ENCODE measurements at regions not wholly inside any gene's neighbourhood (a gene's known extent, or its start where the extent isn't known, plus 50 kb on each side); places are given as distances from the start of the nearest gene placed in this dataset.

DNA sequence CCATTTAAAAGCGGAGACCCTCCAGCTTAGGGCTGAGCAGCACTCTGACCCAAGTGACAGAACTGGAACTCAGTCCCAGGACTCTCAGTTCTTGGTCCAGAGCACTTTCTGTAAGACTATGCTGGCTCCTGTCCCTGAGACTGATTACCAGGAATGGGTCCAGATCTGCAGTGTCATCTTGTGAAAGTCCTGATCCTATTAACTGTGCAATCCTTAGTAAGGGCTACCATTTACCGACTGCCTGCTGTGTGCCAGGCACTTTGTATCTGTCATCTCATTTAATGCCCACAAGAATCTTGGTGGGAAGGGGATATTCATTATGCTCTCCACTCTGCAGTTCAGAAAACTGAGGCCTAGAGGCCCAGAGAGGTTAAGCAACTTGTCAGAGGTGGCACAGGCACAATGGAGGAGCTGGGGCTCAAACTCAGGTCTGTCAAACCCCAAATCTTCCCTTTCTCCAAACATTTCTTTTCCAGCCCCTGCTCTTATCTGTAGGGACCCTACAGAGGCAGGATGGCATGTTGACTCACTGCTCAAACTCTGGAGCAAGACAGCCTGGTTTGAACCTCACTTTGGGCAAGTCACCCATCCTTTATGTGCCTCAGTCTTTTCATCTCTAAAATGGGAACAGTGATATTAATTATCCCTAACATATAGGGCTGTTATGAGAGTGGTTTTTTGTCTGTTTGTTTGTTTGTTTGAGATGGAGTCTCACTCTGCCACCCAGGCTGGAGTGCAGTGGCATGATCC is 57.6 kb upstream of the IFNLR1 start:
- no peak overlapping the region for H3K4me3 ChIP-seq (ENCODE audit: low read depth, low read length)
- no peak for DNase-seq (ENCODE audit: low read depth, low spot score)
- TF ChIP-seq, protein P1, sequence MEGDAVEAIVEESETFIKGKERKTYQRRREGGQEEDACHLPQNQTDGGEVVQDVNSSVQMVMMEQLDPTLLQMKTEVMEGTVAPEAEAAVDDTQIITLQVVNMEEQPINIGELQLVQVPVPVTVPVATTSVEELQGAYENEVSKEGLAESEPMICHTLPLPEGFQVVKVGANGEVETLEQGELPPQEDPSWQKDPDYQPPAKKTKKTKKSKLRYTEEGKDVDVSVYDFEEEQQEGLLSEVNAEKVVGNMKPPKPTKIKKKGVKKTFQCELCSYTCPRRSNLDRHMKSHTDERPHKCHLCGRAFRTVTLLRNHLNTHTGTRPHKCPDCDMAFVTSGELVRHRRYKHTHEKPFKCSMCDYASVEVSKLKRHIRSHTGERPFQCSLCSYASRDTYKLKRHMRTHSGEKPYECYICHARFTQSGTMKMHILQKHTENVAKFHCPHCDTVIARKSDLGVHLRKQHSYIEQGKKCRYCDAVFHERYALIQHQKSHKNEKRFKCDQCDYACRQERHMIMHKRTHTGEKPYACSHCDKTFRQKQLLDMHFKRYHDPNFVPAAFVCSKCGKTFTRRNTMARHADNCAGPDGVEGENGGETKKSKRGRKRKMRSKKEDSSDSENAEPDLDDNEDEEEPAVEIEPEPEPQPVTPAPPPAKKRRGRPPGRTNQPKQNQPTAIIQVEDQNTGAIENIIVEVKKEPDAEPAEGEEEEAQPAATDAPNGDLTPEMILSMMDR (IDR thresholded peaks at IDR 0.05; ENCODE audit: insufficient read depth, low read length, missing control alignments): no peak
- CTCF ChIA-PET: no interaction called here
- POLR2A ChIA-PET: no interaction called here

DNA sequence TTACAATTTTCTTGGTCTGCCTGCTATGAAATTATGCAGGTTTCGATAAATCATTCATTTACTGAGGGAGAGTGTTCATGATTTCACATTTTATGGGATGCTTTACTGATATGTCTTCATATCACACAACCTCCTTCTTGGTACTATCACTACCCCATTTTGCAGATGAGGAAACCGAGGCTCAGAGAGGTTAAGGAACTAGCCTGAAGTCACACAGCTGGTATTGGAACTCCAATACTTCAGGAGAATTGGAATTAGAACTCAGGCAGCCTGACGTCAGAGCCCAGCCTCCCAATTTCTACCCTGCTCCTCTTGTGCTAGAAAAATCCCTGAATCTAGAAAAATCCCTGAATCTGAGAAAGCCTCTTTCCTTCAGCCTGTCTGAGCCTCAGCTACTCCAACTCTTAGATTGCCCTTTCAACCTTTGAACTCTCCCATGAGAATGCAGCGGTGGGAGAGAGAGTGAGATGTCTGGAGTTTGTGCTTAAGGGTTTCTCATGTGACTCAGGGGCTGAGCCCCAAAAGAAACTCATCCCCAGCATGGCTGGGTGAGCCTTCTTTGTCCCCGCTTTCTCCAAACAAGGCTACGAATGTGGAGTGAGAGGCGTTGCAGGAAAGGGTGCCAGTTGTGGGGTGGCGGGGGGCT is 50.8 kb upstream of the IFNLR1 start:
- H3K4me3 ChIP-seq (ENCODE audit: low read depth, low read length): no peak overlapping the region
- no peak for DNase-seq (ENCODE audit: low read depth, low spot score)
- ChIA-PET CTCF (interaction anchor here (1.1 to 3.8 kb wide), 3 partner anchors 36 to 153 kb away, joined by 3 to 13 read pairs (median 6); no protein-coding TSS in a partner anchor), POLR2A (no interaction called here)
- TF ChIP-seq, protein P1 (IDR thresholded peaks at IDR 0.05; ENCODE audit: insufficient read depth, low read length, missing control alignments): no peak

DNA sequence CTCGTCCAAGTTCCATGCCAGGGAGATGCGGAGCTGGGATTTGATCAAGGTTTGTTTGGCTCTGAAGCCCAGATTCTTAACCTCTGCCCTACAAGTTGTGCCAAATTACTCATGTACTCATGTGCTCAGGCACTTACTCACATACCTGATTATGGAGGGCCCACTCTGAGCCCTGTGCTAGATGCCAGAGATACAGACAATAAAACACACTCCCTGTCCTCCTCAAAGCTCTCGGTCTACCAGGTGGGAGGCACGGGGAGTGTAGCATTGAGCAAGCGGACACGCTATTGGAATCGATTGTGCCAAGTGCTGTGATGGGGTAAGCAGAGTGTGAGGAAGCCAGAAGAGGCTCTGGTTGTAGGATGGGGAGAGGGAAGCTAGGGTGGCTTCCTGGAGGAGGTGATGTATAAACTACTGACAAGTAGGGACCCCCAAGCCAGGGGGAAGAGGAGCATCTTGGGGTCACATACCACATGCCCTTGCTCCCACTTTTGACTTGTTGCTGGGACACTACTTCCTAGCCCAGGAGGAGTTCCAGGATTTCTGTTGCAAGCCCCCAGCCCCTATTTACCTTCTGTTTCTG is 49.8 kb upstream of the IFNLR1 start:
- ChIA-PET POLR2A (no interaction called here), CTCF (interaction anchor here (0.6 to 3.8 kb wide), 4 partner anchors 35 to 154 kb away, joined by 3 to 13 read pairs (median 5); no protein-coding TSS in a partner anchor)
- no peak overlapping the region for H3K4me3 ChIP-seq (ENCODE audit: low read depth, low read length)
- no peak for DNase-seq (ENCODE audit: low read depth, low spot score)
- TF ChIP-seq, protein P1 (IDR thresholded peaks at IDR 0.05; ENCODE audit: insufficient read depth, low read length, missing control alignments): no peak
